ENCODE measurements at regions not wholly inside any gene's neighbourhood (a gene's known extent, or its start where the extent isn't known, plus 50 kb on each side); places are given as distances from the start of the nearest gene placed in this dataset.
A peak's percentile ranks its signal among the peaks of the same experiment; 100 is the strongest.

GRCh38 chr15:26352406-26352805 lies 420.5 kb downstream of the GABRB3 start:
- H3K27ac Mint-ChIP-seq = no peak overlapping the region

GRCh38 chr15:26325495-26325894 lies 447.4 kb downstream of the GABRB3 start:
- no peaks in the 10 kb centered on the region for H3K27me3 Mint-ChIP-seq
- DNase-seq = no peak
- no peaks in the 10 kb centered on the region for H3K9me3 Mint-ChIP-seq
- no peaks in the 10 kb centered on the region for H3K4me1 Mint-ChIP-seq
- H3K36me3 Mint-ChIP-seq = no peaks in the 10 kb centered on the region
- no peak overlapping the region for H3K4me3 Mint-ChIP-seq
- no peak overlapping the region for H3K27ac Mint-ChIP-seq

More at GRCh38 chr15:26352406-26352805, 420.5 kb downstream of the GABRB3 start:
- Mint-ChIP-seq H3K4me3 (no peak overlapping the region), H3K9me3 (peaks cover 2% of the 10 kb centered on the region), H3K27me3 (no peaks in the 10 kb centered on the region), H3K4me1 (no peaks in the 10 kb centered on the region), H3K36me3 (no peaks in the 10 kb centered on the region)
- DNase-seq = no peak

GRCh38 chr15:26323566-26323965 lies 449.3 kb downstream of the GABRB3 start:
- H3K4me3 Mint-ChIP-seq = no peak overlapping the region
- H3K9me3 Mint-ChIP-seq = no peaks in the 10 kb centered on the region
- H3K4me1 Mint-ChIP-seq = no peaks in the 10 kb centered on the region
- H3K27ac Mint-ChIP-seq = no peak overlapping the region
- no peak for DNase-seq
- no peaks in the 10 kb centered on the region for H3K36me3 Mint-ChIP-seq
- no peaks in the 10 kb centered on the region for H3K27me3 Mint-ChIP-seq

- Mint-ChIP-seq H3K9me3 (no peaks in the 10 kb centered on the region), H3K27ac (no peak overlapping the region)
Observed at GRCh38 chr15:26318689-26319088, 454.2 kb downstream of the GABRB3 start.

GRCh38 chr15:26314577-26314976 lies 451.4 kb upstream of the ATP10A start:
- Mint-ChIP-seq H3K36me3 (no peaks in the 10 kb centered on the region), H3K4me1 (no peaks in the 10 kb centered on the region), H3K27ac (no peak overlapping the region), H3K27me3 (peaks cover 4% of the 10 kb centered on the region), H3K9me3 (peaks cover 4% of the 10 kb centered on the region), H3K4me3 (no peak overlapping the region)
- no peak for DNase-seq

More at GRCh38 chr15:26318689-26319088, 454.2 kb downstream of the GABRB3 start:
- DNase-seq = no peak
- Mint-ChIP-seq H3K4me1 (no peaks in the 10 kb centered on the region), H3K36me3 (no peaks in the 10 kb centered on the region), H3K4me3 (no peak overlapping the region), H3K27me3 (no peaks in the 10 kb centered on the region)

GRCh38 chr15:26311710-26312236 lies 448.6 kb upstream of the ATP10A start:
- H3K36me3 Mint-ChIP-seq = no peaks in the 10 kb centered on the region
- H3K4me1 Mint-ChIP-seq = no peaks in the 10 kb centered on the region

GRCh38 chr15:26298659-26299170 lies 435.6 kb upstream of the ATP10A start:
- no peak overlapping the region for H3K27ac Mint-ChIP-seq
- H3K4me3 Mint-ChIP-seq = no peak overlapping the region
- no peaks in the 10 kb centered on the region for H3K27me3 Mint-ChIP-seq
- no peaks in the 10 kb centered on the region for H3K4me1 Mint-ChIP-seq
- H3K36me3 Mint-ChIP-seq = no peaks in the 10 kb centered on the region
- H3K9me3 Mint-ChIP-seq = peaks cover 2% of the 10 kb centered on the region
- DNase-seq = no peak

More at GRCh38 chr15:26311710-26312236, 448.6 kb upstream of the ATP10A start:
- Mint-ChIP-seq H3K27ac (no peak overlapping the region), H3K9me3 (peaks cover 11% of the 10 kb centered on the region), H3K27me3 (peaks cover 4% of the 10 kb centered on the region), H3K4me3 (no peak overlapping the region)
- DNase-seq = no peak

GRCh38 chr15:26298010-26298658 lies 435.0 kb upstream of the ATP10A start:
- no peak for DNase-seq
- Mint-ChIP-seq H3K4me3 (no peak overlapping the region), H3K36me3 (no peaks in the 10 kb centered on the region), H3K27me3 (no peaks in the 10 kb centered on the region), H3K27ac (no peak overlapping the region), H3K4me1 (no peaks in the 10 kb centered on the region), H3K9me3 (peaks cover 2% of the 10 kb centered on the region)

GRCh38 chr15:26295336-26296085 lies 432.4 kb upstream of the ATP10A start:
- Mint-ChIP-seq H3K27me3 (peaks cover 3% of the 10 kb centered on the region), H3K4me1 (no peaks in the 10 kb centered on the region), H3K27ac (no peak overlapping the region), H3K9me3 (peaks cover 2% of the 10 kb centered on the region), H3K36me3 (no peaks in the 10 kb centered on the region), H3K4me3 (no peak overlapping the region)
- no peak for DNase-seq

GRCh38 chr15:26294059-26294689 lies 431.0 kb upstream of the ATP10A start:
- H3K27me3 Mint-ChIP-seq = peaks cover 3% of the 10 kb centered on the region
- no peak overlapping the region for H3K27ac Mint-ChIP-seq
- no peaks in the 10 kb centered on the region for H3K4me1 Mint-ChIP-seq
- peaks cover 3% of the 10 kb centered on the region for H3K9me3 Mint-ChIP-seq
- DNase-seq = no peak
- no peak overlapping the region for H3K4me3 Mint-ChIP-seq
- no peaks in the 10 kb centered on the region for H3K36me3 Mint-ChIP-seq

GRCh38 chr15:26287381-26287780 lies 424.3 kb upstream of the ATP10A start:
- no peak overlapping the region for H3K27ac Mint-ChIP-seq
- H3K27me3 Mint-ChIP-seq = peaks cover 3% of the 10 kb centered on the region
- DNase-seq = no peak
- H3K4me1 Mint-ChIP-seq = no peaks in the 10 kb centered on the region
- no peaks in the 10 kb centered on the region for H3K36me3 Mint-ChIP-seq
- peaks cover 12% of the 10 kb centered on the region for H3K9me3 Mint-ChIP-seq
- H3K4me3 Mint-ChIP-seq = no peak overlapping the region

- Mint-ChIP-seq H3K27me3 (peaks cover 3% of the 10 kb centered on the region), H3K4me3 (no peak overlapping the region), H3K9me3 (peaks cover 3% of the 10 kb centered on the region), H3K27ac (no peak overlapping the region), H3K4me1 (no peaks in the 10 kb centered on the region), H3K36me3 (no peaks in the 10 kb centered on the region)
- DNase-seq = no peak
Observed at GRCh38 chr15:26280281-26280680, 417.2 kb upstream of the ATP10A start.

- no peak overlapping the region for H3K4me3 Mint-ChIP-seq
- H3K9me3 Mint-ChIP-seq = peaks cover under 1% of the 10 kb centered on the region
- no peaks in the 10 kb centered on the region for H3K36me3 Mint-ChIP-seq
- no peak overlapping the region for H3K27ac Mint-ChIP-seq
- no peaks in the 10 kb centered on the region for H3K4me1 Mint-ChIP-seq
- H3K27me3 Mint-ChIP-seq = peaks cover 12% of the 10 kb centered on the region
- no peak for DNase-seq
Observed at GRCh38 chr15:26261966-26262365, 398.8 kb upstream of the ATP10A start.

- Mint-ChIP-seq H3K36me3 (no peaks in the 10 kb centered on the region), H3K27ac (no peak overlapping the region), H3K4me3 (no peak overlapping the region), H3K9me3 (no peaks in the 10 kb centered on the region), H3K27me3 (peaks cover 12% of the 10 kb centered on the region), H3K4me1 (no peaks in the 10 kb centered on the region)
- no peak for DNase-seq
Observed at GRCh38 chr15:26261413-26261812, 398.3 kb upstream of the ATP10A start.

- DNase-seq = peak; percentile 19
Observed at GRCh38 chr15:26260517-26261133, 397.5 kb upstream of the ATP10A start.

More at GRCh38 chr15:26260517-26261133, 397.5 kb upstream of the ATP10A start:
- peaks cover 12% of the 10 kb centered on the region for H3K27me3 Mint-ChIP-seq
- H3K9me3 Mint-ChIP-seq = no peaks in the 10 kb centered on the region
- H3K36me3 Mint-ChIP-seq = no peaks in the 10 kb centered on the region
- H3K27ac Mint-ChIP-seq = no peak overlapping the region
- no peaks in the 10 kb centered on the region for H3K4me1 Mint-ChIP-seq
- no peak overlapping the region for H3K4me3 Mint-ChIP-seq

Measured in activated naive CD8-positive, alpha-beta T cell treated with anti-CD3 and anti-CD28 coated beads for 36 hours (primary cell).